ENCODE measurements at regions not wholly inside any gene's neighbourhood (a gene's known extent, or its start where the extent isn't known, plus 50 kb on each side); places are given as distances from the start of the nearest gene placed in this dataset.
"Not testable (repeated sequence)": the region's sequence is repeated elsewhere in the genome, so short reads cannot be mapped to it uniquely, and the experiment has no call there.

- no peak for ATAC-seq
Observed at GRCh38 chr15:98528046-98528725, 120.2 kb upstream of the IGF1R start.

GRCh38 chr15:98529205-98530145 is 118.9 kb upstream of the IGF1R start:
- no peak for ATAC-seq

GRCh38 chr15:98530570-98530969 is 117.8 kb upstream of the IGF1R start:
- ATAC-seq, result no peak

- no peak for ATAC-seq
Observed at GRCh38 chr15:98532063-98532462, 116.3 kb upstream of the IGF1R start.

GRCh38 chr15:98536976-98537375 is 111.4 kb upstream of the IGF1R start:
- ATAC-seq, result no peak

- ATAC-seq, result peak; percentile 54
Observed at GRCh38 chr15:98537516-98538060, 110.8 kb upstream of the IGF1R start.

- ATAC-seq, result no peak
Observed at GRCh38 chr15:98541519-98541918, 106.8 kb upstream of the IGF1R start.

GRCh38 chr15:98543237-98543636 is 105.1 kb upstream of the IGF1R start:
- ATAC-seq, result no peak

- ATAC-seq, result no peak
Observed at GRCh38 chr15:98546329-98546728, 102.0 kb upstream of the IGF1R start.

- ATAC-seq, result no peak
Observed at GRCh38 chr15:98547275-98547674, 101.1 kb upstream of the IGF1R start.

- ATAC-seq, result no peak
Observed at GRCh38 chr15:98547741-98548138, 100.6 kb upstream of the IGF1R start.

GRCh38 chr15:98548139-98548971 is 100.0 kb upstream of the IGF1R start:
- peak; percentile 76 for ATAC-seq

GRCh38 chr15:98549003-98549402 is 99.3 kb upstream of the IGF1R start:
- ATAC-seq, result no peak

- no peak for ATAC-seq
Observed at GRCh38 chr15:98549741-98550140, 98.6 kb upstream of the IGF1R start.

- ATAC-seq, result not testable (repeated sequence)
Observed at GRCh38 chr15:98550363-98550762, 98.0 kb upstream of the IGF1R start.

- no peak for ATAC-seq
Observed at GRCh38 chr15:98551936-98552562, 96.3 kb upstream of the IGF1R start.

GRCh38 chr15:98554272-98555172 is 93.8 kb upstream of the IGF1R start:
- ATAC-seq, result no peak

GRCh38 chr15:98555173-98555515 is 93.2 kb upstream of the IGF1R start:
- no peak for ATAC-seq

GRCh38 chr15:98556321-98556720 is 92.0 kb upstream of the IGF1R start:
- no peak for ATAC-seq

- peak; percentile 97 for ATAC-seq
Observed at GRCh38 chr15:98560338-98560737, 88.0 kb upstream of the IGF1R start.
